GM12878 (cell line): ENCODE measurements at regions not wholly inside any gene's neighbourhood (a gene's known extent, or its start where the extent isn't known, plus 50 kb on each side); places are given as distances from the start of the nearest gene placed in this dataset.
"Not testable (repeated sequence)": the region's sequence is repeated elsewhere in the genome, so short reads cannot be mapped to it uniquely, and the experiment has no call there.

Experiments
- EZH2 ChIP-seq: IDR thresholded peaks from 2 replicates; pipeline ENCODE4 v1.6.1; 2012; ENCODE audit warnings: low read depth, mild to moderate bottlenecking, control low read depth, inconsistent platforms, low read length, borderline replicate concordance; ENCODE audit not compliant: control insufficient read depth
- IKZF2 ChIP-seq, 2 experiments: fragments of 450-650 bp; IDR thresholded peaks; 2 replicates each; pipeline ENCODE4 v1.6.1; 2017; ENCODE audit warnings: mild to moderate bottlenecking in 2 of 2, moderate library complexity in 2 of 2
- NRF1 ChIP-seq: conservative IDR thresholded peaks from 2 replicates; pipeline ENCODE4 v1.6.1; 2011; ENCODE audit warnings: mild to moderate bottlenecking, low read depth, low read length, improper control_type of control experiment
- TF ChIP-seq, protein P1 (sequence below), 3 experiments: IDR thresholded peaks in 2 of 3; conservative IDR thresholded peaks in 1 of 3; 2 replicates each; pipeline ENCODE4 v1.5.1; 2011; ENCODE audit warnings: low read depth in 3 of 3, low read length in 3 of 3, mild to moderate bottlenecking in 3 of 3, control low read depth in 2 of 3, moderate library complexity in 2 of 3, inconsistent platforms in 1 of 3, mixed read lengths in 1 of 3; ENCODE audit not compliant: control insufficient read depth in 2 of 3, insufficient read depth in 1 of 3; ENCODE audit errors: extremely low read depth in 1 of 3

DNA sequence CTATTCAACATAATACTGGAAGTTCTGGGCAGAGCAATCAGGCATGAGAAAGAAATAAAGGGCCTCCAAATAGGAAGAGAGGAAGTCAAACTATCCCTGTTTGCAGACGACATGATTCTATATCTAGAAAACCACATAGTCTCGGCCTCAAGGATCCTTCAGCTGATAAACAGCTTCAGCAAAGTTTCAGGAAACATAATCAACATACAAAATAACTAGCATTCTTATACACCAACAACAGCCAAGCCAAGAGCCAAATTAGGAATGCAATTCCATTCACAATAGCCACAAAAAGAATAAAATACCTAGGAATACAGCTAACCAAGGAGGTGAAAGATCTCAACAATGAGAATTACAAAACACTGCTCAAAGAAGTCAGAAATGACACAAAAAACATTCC is 287.8 kb upstream of the NCAM1 start:
- TF ChIP-seq, protein P1, sequence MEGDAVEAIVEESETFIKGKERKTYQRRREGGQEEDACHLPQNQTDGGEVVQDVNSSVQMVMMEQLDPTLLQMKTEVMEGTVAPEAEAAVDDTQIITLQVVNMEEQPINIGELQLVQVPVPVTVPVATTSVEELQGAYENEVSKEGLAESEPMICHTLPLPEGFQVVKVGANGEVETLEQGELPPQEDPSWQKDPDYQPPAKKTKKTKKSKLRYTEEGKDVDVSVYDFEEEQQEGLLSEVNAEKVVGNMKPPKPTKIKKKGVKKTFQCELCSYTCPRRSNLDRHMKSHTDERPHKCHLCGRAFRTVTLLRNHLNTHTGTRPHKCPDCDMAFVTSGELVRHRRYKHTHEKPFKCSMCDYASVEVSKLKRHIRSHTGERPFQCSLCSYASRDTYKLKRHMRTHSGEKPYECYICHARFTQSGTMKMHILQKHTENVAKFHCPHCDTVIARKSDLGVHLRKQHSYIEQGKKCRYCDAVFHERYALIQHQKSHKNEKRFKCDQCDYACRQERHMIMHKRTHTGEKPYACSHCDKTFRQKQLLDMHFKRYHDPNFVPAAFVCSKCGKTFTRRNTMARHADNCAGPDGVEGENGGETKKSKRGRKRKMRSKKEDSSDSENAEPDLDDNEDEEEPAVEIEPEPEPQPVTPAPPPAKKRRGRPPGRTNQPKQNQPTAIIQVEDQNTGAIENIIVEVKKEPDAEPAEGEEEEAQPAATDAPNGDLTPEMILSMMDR (IDR thresholded peaks at IDR 0.05 in 2 of 3, conservative IDR thresholded peaks at IDR 0.05 in 1 of 3; ENCODE audit: control insufficient read depth in 2 of 3, extremely low read depth in 1 of 3, insufficient read depth in 1 of 3, low read depth in 3 of 3, low read length in 3 of 3) = not testable (repeated sequence)
- not testable (repeated sequence) for TF ChIP-seq IKZF2 (IDR thresholded peaks at IDR 0.05); NRF1; EZH2
